ENCODE measurements at regions not wholly inside any gene's neighbourhood (a gene's known extent, or its start where the extent isn't known, plus 50 kb on each side); places are given as distances from the start of the nearest gene placed in this dataset.

GRCh38 chr2:155747531-155747930 lies 585.0 kb downstream of the NR4A2 start:
- TF ChIP-seq POLR2AphosphoS5 (IDR thresholded peaks at IDR 0.05; ENCODE audit: low read depth) (no peak), CTCF (conservative IDR thresholded peaks at IDR 0.05; ENCODE audit: low read depth in 2 of 2) (no peak), EZH2phosphoT487 (IDR thresholded peaks at IDR 0.05; ENCODE audit: unreplicated experiment) (no peak), REST (IDR thresholded peaks at IDR 0.05; ENCODE audit: unreplicated experiment) (no peak), EZH2 (IDR thresholded peaks at IDR 0.05; ENCODE audit: low read depth, unreplicated experiment) (no peak), ZNF462 (CRISPR knock-in tag; IDR thresholded peaks at IDR 0.05) (no peak), ETS1 (IDR thresholded peaks at IDR 0.05) (no peak), CREB1 (CRISPR knock-in tag; IDR thresholded peaks at IDR 0.05; ENCODE audit: low read depth) (no peak)

Data from GM23338 (cell line).